ENCODE measurements at regions not wholly inside any gene's neighbourhood (a gene's known extent, or its start where the extent isn't known, plus 50 kb on each side); places are given as distances from the start of the nearest gene placed in this dataset.
"Not testable (repeated sequence)": the region's sequence is repeated elsewhere in the genome, so short reads cannot be mapped to it uniquely, and the experiment has no call there.

DNA sequence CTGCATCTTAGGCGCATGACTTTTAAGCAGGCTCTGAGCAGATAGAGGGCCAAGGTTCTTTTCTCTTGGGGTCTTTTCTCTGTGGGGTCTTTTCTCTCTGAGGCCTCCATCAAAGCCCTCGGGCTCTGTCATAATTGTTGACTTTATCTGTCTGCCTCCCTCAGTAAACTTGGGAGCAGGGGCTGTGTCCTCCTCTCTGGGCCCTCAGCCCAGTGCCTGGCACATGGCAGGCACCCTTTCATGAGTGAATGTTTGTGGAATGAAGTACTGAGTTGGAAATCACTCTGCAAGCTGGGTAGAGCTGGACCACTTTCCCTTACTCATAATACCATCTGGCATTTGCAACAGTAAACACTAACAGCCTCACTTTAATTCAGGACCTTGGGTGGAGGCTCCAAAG, 96.3 kb upstream of the TERB2 start:
- not testable (repeated sequence) for H4K20me1 ChIP-seq (ENCODE audit: insufficient read depth, low read length); H2AFZ ChIP-seq (ENCODE audit: low read depth, low read length); H3K4me2 ChIP-seq (ENCODE audit: low read length); FAIRE-seq; H3K9me3 ChIP-seq (ENCODE audit: insufficient read depth, low read depth, low read length); H3K27ac ChIP-seq (ENCODE audit: low read depth, low read length); H3K4me1 ChIP-seq (ENCODE audit: insufficient read depth, low read length); H3K9ac ChIP-seq (ENCODE audit: low read length); H3K4me1 Mint-ChIP-seq (ENCODE audit: low read depth, unreplicated experiment); H3K36me3 ChIP-seq (ENCODE audit: insufficient read depth, low read length); DNase-seq (ENCODE audit: low read depth); H3K79me2 ChIP-seq (ENCODE audit: insufficient read depth, low read length); H3K27me3 ChIP-seq (ENCODE audit: insufficient read depth, low read length); H3K4me3 ChIP-seq (ENCODE audit: insufficient read depth, low read depth, low read length); H3K27ac Mint-ChIP-seq (ENCODE audit: unreplicated experiment); H3K4me3 Mint-ChIP-seq (ENCODE audit: unreplicated experiment); H3K36me3 Mint-ChIP-seq (ENCODE audit: low read depth, unreplicated experiment)
- H3K9me3 Mint-ChIP-seq (ENCODE audit: unreplicated experiment): peaks cover 12% of the 10 kb centered on the region
- H3K27me3 Mint-ChIP-seq (ENCODE audit: low read depth, unreplicated experiment): peaks cover 14% of the 10 kb centered on the region

DNA sequence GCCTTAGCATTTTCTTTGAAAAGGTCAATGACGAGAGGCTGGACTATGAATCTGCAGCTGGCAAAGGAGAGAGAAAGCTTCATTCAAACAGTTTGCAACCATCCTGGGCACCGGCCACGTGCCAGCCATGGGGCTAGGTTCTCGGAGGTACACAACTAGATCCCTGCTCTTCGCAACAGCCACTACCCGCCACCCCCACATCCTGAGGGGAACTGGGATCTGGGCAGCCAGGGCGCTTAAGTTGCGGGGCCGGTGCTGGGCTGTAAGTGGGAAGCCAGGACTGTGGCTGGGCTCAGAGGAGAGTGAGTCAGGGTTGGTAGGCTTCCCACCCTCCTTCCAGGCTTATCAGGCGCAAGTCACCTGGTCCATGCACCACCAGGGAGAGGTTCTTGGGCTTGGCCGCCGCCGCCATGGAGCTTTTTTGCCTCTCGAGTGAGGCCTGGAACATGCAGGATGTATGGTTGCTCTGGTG, 95.0 kb upstream of the TERB2 start:
- no peak overlapping the region for H2AFZ ChIP-seq (ENCODE audit: low read depth, low read length)
- H3K9ac ChIP-seq (ENCODE audit: low read length): no peak overlapping the region
- Mint-ChIP-seq H3K36me3 (ENCODE audit: low read depth, unreplicated experiment) (no peaks in the 10 kb centered on the region), H3K4me1 (ENCODE audit: low read depth, unreplicated experiment) (no peaks in the 10 kb centered on the region), H3K27me3 (ENCODE audit: low read depth, unreplicated experiment) (peaks cover 15% of the 10 kb centered on the region), H3K9me3 (ENCODE audit: unreplicated experiment) (peaks cover 14% of the 10 kb centered on the region), H3K4me3 (ENCODE audit: unreplicated experiment) (no peak overlapping the region), H3K27ac (ENCODE audit: unreplicated experiment) (no peak overlapping the region)
- H3K79me2 ChIP-seq (ENCODE audit: insufficient read depth, low read length): no peaks in the 10 kb centered on the region
- H3K27me3 ChIP-seq (ENCODE audit: insufficient read depth, low read length): no peaks in the 10 kb centered on the region
- no peak overlapping the region for H3K27ac ChIP-seq (ENCODE audit: low read depth, low read length)
- H3K4me1 ChIP-seq (ENCODE audit: insufficient read depth, low read length): no peaks in the 10 kb centered on the region
- H4K20me1 ChIP-seq (ENCODE audit: insufficient read depth, low read length): no peaks in the 10 kb centered on the region
- H3K4me2 ChIP-seq (ENCODE audit: low read length): no peak overlapping the region
- DNase-seq (ENCODE audit: low read depth) (no peak), FAIRE-seq (no peak)
- no peaks in the 10 kb centered on the region for H3K36me3 ChIP-seq (ENCODE audit: insufficient read depth, low read length)
- TF ChIP-seq, protein P1, sequence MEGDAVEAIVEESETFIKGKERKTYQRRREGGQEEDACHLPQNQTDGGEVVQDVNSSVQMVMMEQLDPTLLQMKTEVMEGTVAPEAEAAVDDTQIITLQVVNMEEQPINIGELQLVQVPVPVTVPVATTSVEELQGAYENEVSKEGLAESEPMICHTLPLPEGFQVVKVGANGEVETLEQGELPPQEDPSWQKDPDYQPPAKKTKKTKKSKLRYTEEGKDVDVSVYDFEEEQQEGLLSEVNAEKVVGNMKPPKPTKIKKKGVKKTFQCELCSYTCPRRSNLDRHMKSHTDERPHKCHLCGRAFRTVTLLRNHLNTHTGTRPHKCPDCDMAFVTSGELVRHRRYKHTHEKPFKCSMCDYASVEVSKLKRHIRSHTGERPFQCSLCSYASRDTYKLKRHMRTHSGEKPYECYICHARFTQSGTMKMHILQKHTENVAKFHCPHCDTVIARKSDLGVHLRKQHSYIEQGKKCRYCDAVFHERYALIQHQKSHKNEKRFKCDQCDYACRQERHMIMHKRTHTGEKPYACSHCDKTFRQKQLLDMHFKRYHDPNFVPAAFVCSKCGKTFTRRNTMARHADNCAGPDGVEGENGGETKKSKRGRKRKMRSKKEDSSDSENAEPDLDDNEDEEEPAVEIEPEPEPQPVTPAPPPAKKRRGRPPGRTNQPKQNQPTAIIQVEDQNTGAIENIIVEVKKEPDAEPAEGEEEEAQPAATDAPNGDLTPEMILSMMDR (IDR thresholded peaks at IDR 0.05; ENCODE audit: insufficient read depth, low read depth, low read length): no peak
- TF ChIP-seq EZH2 (IDR thresholded peaks at IDR 0.05; ENCODE audit: insufficient read depth, low read length): no peak
- H3K9me3 ChIP-seq (ENCODE audit: insufficient read depth, low read depth, low read length): peaks cover 2% of the 10 kb centered on the region
- H3K4me3 ChIP-seq (ENCODE audit: insufficient read depth, low read depth, low read length): no peak overlapping the region

DNA sequence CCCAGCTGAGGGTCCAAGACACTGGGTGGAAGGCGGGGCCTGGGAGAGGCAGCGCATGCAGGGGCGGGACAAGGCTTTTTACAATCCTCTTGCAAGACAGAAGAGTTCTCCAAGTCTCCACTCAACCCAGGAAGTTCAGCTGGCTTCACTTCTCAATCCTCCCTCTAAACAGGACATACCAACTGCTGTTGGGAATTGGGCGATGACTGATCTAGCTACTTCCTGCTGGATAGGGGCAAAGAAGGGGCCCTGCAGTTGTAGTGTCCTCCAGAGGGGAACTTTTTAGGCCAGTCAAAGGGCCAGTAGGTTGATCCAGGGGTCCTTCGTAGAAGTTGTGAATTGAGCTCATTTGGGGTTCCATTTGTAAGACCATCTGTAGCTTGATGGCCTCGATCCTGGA, 94.6 kb upstream of the TERB2 start:
- no peaks in the 10 kb centered on the region for H3K4me1 Mint-ChIP-seq (ENCODE audit: low read depth, unreplicated experiment)
- no peak for TF ChIP-seq EZH2 (IDR thresholded peaks at IDR 0.05; ENCODE audit: insufficient read depth, low read length)
- TF ChIP-seq, protein P1 (IDR thresholded peaks at IDR 0.05; ENCODE audit: insufficient read depth, low read depth, low read length): no peak

DNA sequence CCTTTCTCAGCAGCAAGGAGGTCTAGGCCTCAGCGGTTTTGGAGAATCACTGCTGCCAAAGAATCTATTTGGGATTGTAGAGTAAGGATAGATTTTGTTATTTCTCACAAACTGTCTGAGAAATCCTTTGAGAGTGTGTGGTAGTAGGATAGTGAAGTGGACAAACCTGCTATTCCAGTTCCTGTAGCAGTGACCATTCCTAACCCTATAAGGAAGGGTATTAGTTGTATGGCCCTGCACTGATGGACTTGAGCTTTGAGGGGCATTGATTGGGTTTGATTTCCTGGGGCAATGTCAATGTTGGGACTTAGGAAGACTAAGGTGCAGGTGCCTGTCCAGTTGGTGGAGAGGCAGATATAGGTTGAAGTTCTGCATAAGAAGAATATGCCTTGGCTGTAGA, 93.6 kb upstream of the TERB2 start:
- H3K4me3 ChIP-seq (ENCODE audit: insufficient read depth, low read depth, low read length); H4K20me1 ChIP-seq (ENCODE audit: insufficient read depth, low read length); H3K27me3 ChIP-seq (ENCODE audit: insufficient read depth, low read length); H3K27ac ChIP-seq (ENCODE audit: low read depth, low read length); FAIRE-seq; H3K9ac ChIP-seq (ENCODE audit: low read length); H3K36me3 ChIP-seq (ENCODE audit: insufficient read depth, low read length); H3K36me3 Mint-ChIP-seq (ENCODE audit: low read depth, unreplicated experiment); H3K4me1 ChIP-seq (ENCODE audit: insufficient read depth, low read length); H3K4me1 Mint-ChIP-seq (ENCODE audit: low read depth, unreplicated experiment); H3K27ac Mint-ChIP-seq (ENCODE audit: unreplicated experiment); DNase-seq (ENCODE audit: low read depth); H3K4me3 Mint-ChIP-seq (ENCODE audit: unreplicated experiment); H3K9me3 ChIP-seq (ENCODE audit: insufficient read depth, low read depth, low read length); H3K4me2 ChIP-seq (ENCODE audit: low read length); H3K79me2 ChIP-seq (ENCODE audit: insufficient read depth, low read length); H2AFZ ChIP-seq (ENCODE audit: low read depth, low read length): not testable (repeated sequence)
- Mint-ChIP-seq H3K9me3 (ENCODE audit: unreplicated experiment) (peaks cover 17% of the 10 kb centered on the region), H3K27me3 (ENCODE audit: low read depth, unreplicated experiment) (peaks cover 26% of the 10 kb centered on the region)

More for the DNA sequence above, 94.6 kb upstream of the TERB2 start:
- peaks cover 2% of the 10 kb centered on the region for H3K9me3 ChIP-seq (ENCODE audit: insufficient read depth, low read depth, low read length)
- H3K4me1 ChIP-seq (ENCODE audit: insufficient read depth, low read length): no peaks in the 10 kb centered on the region
- H4K20me1 ChIP-seq (ENCODE audit: insufficient read depth, low read length): no peaks in the 10 kb centered on the region
- no peak overlapping the region for H3K4me2 ChIP-seq (ENCODE audit: low read length)
- DNase-seq (ENCODE audit: low read depth) (no peak), FAIRE-seq (no peak)
- peaks cover 19% of the 10 kb centered on the region for H3K27me3 Mint-ChIP-seq (ENCODE audit: low read depth, unreplicated experiment)
- H3K36me3 ChIP-seq (ENCODE audit: insufficient read depth, low read length): no peaks in the 10 kb centered on the region
- H3K27ac ChIP-seq (ENCODE audit: low read depth, low read length): no peak overlapping the region
- H3K27ac Mint-ChIP-seq (ENCODE audit: unreplicated experiment): no peak overlapping the region
- H3K79me2 ChIP-seq (ENCODE audit: insufficient read depth, low read length): no peaks in the 10 kb centered on the region
- peaks cover 14% of the 10 kb centered on the region for H3K9me3 Mint-ChIP-seq (ENCODE audit: unreplicated experiment)
- no peak overlapping the region for H2AFZ ChIP-seq (ENCODE audit: low read depth, low read length)
- H3K9ac ChIP-seq (ENCODE audit: low read length): no peak overlapping the region
- no peaks in the 10 kb centered on the region for H3K27me3 ChIP-seq (ENCODE audit: insufficient read depth, low read length)
- no peak overlapping the region for H3K4me3 Mint-ChIP-seq (ENCODE audit: unreplicated experiment)
- H3K36me3 Mint-ChIP-seq (ENCODE audit: low read depth, unreplicated experiment): no peaks in the 10 kb centered on the region
- no peak overlapping the region for H3K4me3 ChIP-seq (ENCODE audit: insufficient read depth, low read depth, low read length)

DNA sequence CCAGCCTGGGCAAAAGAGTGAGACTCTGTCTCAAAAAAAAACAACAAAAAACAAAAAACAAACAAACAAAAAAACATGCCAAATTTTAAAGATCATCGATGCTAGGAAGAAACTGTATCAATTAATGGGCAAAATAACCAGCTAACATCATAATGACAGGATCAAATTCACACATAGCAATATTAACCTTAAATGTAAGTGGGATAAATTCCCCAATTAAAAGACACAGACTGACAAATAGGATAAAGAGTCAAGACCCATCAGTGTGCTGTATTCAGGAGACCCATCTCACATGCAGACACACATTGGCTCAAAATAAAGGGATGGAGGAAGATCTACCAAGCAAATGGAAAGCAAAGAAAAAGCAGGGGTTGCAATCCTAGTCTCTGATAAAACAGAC, 88.4 kb upstream of the TERB2 start:
- not testable (repeated sequence) for H3K27me3 ChIP-seq (ENCODE audit: insufficient read depth, low read length); H3K9me3 ChIP-seq (ENCODE audit: insufficient read depth, low read depth, low read length); DNase-seq (ENCODE audit: low read depth); H4K20me1 ChIP-seq (ENCODE audit: insufficient read depth, low read length); H3K9ac ChIP-seq (ENCODE audit: low read length); H3K79me2 ChIP-seq (ENCODE audit: insufficient read depth, low read length); H2AFZ ChIP-seq (ENCODE audit: low read depth, low read length); H3K4me3 Mint-ChIP-seq (ENCODE audit: unreplicated experiment); H3K4me3 ChIP-seq (ENCODE audit: insufficient read depth, low read depth, low read length); H3K4me1 Mint-ChIP-seq (ENCODE audit: low read depth, unreplicated experiment); H3K27ac ChIP-seq (ENCODE audit: low read depth, low read length); H3K36me3 ChIP-seq (ENCODE audit: insufficient read depth, low read length); H3K4me2 ChIP-seq (ENCODE audit: low read length); H3K4me1 ChIP-seq (ENCODE audit: insufficient read depth, low read length); FAIRE-seq; H3K36me3 Mint-ChIP-seq (ENCODE audit: low read depth, unreplicated experiment); H3K27ac Mint-ChIP-seq (ENCODE audit: unreplicated experiment)
- Mint-ChIP-seq H3K27me3 (ENCODE audit: low read depth, unreplicated experiment) (peaks cover 41% of the 10 kb centered on the region), H3K9me3 (ENCODE audit: unreplicated experiment) (peaks cover 17% of the 10 kb centered on the region)
